ENCODE measurements at regions not wholly inside any gene's neighbourhood (a gene's known extent, or its start where the extent isn't known, plus 50 kb on each side); places are given as distances from the start of the nearest gene placed in this dataset.

GRCh38 chr15:97410897-97411575, 549.5 kb upstream of the ARRDC4 start:
- TF ChIP-seq, protein P1, sequence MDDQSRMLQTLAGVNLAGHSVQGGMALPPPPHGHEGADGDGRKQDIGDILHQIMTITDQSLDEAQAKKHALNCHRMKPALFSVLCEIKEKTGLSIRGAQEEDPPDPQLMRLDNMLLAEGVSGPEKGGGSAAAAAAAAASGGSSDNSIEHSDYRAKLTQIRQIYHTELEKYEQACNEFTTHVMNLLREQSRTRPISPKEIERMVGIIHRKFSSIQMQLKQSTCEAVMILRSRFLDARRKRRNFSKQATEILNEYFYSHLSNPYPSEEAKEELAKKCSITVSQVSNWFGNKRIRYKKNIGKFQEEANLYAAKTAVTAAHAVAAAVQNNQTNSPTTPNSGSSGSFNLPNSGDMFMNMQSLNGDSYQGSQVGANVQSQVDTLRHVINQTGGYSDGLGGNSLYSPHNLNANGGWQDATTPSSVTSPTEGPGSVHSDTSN (CRISPR knock-in tag; IDR thresholded peaks at IDR 0.05) = no peak
- TF ChIP-seq ZSCAN5A (tag by site-specific recombination; IDR thresholded peaks at IDR 0.05) (no peak), CTCF (tag by site-specific recombination; IDR thresholded peaks at IDR 0.05) (no peak), ZBTB48 (tag by site-specific recombination; IDR thresholded peaks at IDR 0.05) (no peak; the same call in 1 of the 2 replicates), ZNF292 (tag by site-specific recombination; IDR thresholded peaks at IDR 0.05; ENCODE audit: borderline replicate concordance, low read depth) (no peak), TRIM28 (IDR thresholded peaks at IDR 0.05; ENCODE audit: borderline replicate concordance, low read length) (no peak), ZSCAN30 (tag by site-specific recombination; IDR thresholded peaks at IDR 0.05) (no peak), ZNF561 (tag by site-specific recombination; IDR thresholded peaks at IDR 0.05; ENCODE audit: borderline replicate concordance) (no peak), ZNF449 (tag by site-specific recombination; IDR thresholded peaks at IDR 0.05) (no peak), SP2 (tag by site-specific recombination; IDR thresholded peaks at IDR 0.05) (no peak)
- TF ChIP-seq, protein P2, sequence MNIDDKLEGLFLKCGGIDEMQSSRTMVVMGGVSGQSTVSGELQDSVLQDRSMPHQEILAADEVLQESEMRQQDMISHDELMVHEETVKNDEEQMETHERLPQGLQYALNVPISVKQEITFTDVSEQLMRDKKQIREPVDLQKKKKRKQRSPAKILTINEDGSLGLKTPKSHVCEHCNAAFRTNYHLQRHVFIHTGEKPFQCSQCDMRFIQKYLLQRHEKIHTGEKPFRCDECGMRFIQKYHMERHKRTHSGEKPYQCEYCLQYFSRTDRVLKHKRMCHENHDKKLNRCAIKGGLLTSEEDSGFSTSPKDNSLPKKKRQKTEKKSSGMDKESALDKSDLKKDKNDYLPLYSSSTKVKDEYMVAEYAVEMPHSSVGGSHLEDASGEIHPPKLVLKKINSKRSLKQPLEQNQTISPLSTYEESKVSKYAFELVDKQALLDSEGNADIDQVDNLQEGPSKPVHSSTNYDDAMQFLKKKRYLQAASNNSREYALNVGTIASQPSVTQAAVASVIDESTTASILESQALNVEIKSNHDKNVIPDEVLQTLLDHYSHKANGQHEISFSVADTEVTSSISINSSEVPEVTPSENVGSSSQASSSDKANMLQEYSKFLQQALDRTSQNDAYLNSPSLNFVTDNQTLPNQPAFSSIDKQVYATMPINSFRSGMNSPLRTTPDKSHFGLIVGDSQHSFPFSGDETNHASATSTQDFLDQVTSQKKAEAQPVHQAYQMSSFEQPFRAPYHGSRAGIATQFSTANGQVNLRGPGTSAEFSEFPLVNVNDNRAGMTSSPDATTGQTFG (tag by site-specific recombination; IDR thresholded peaks at IDR 0.05; ENCODE audit: borderline replicate concordance) = no peak
- TF ChIP-seq, protein P3, sequence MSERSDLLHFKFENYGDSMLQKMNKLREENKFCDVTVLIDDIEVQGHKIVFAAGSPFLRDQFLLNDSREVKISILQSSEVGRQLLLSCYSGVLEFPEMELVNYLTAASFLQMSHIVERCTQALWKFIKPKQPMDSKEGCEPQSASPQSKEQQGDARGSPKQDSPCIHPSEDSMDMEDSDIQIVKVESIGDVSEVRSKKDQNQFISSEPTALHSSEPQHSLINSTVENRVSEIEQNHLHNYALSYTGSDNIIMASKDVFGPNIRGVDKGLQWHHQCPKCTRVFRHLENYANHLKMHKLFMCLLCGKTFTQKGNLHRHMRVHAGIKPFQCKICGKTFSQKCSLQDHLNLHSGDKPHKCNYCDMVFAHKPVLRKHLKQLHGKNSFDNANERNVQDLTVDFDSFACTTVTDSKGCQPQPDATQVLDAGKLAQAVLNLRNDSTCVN (tag by site-specific recombination; optimal IDR thresholded peaks at IDR 0.05) = no peak

Data from HEK293 (cell line).